Tibial artery (tissue), 4 donors: ENCODE measurements at regions not wholly inside any gene's neighbourhood (a gene's known extent, or its start where the extent isn't known, plus 50 kb on each side); places are given as distances from the start of the nearest gene placed in this dataset.

Experiments
- DNase-seq, 2 donors: peaks; one replicate each; pipeline ENCODE4 v3.0.0-alpha.2; 2019
- H3K27ac ChIP-seq, 2 donors: fragments of 200-600 bp; sonication (generic) in 1 of 2; 1 replicate in 1 of 2; 2 replicates in 1 of 2; pipeline ENCODE4 v1.5.1; 2018 to 2019; ENCODE audit warnings: mild to moderate bottlenecking in 1 of 2
- H3K27me3 ChIP-seq, 2 donors: fragments of 200-600 bp; sonication (generic) in 1 of 2; one replicate each; pipeline versions ENCODE4 v1.5.1 to v1.6.0; 2016 to 2019
- H3K36me3 ChIP-seq, 3 donors: fragments of 200-600 bp; sonication (generic) in 2 of 3; one replicate each; pipeline ENCODE4 v1.5.1; 2016 to 2019; ENCODE audit warnings: mild to moderate bottlenecking in 2 of 3
- H3K4me1 ChIP-seq, 4 donors: fragments of 200-600 bp; sonication (generic) in 2 of 4; 1 replicate in 3 of 4; 2 replicates in 1 of 4; pipeline ENCODE4 v1.5.1; 2016 to 2019
- H3K4me3 ChIP-seq, 2 donors: fragments of 200-600 bp; sonication (generic) in 1 of 2; 1 replicate in 1 of 2; 2 replicates in 1 of 2; pipeline ENCODE4 v1.5.1; 2018 to 2019; ENCODE audit warnings: mild to moderate bottlenecking in 2 of 2
- H3K9me3 ChIP-seq, 3 donors: fragments of 200-600 bp; sonication (generic) in 1 of 3; one replicate each; pipeline ENCODE4 v1.5.1; 2016 to 2019
- CTCF ChIP-seq, 2 experiments: fragments of 200-600 bp in 1 of 2; fragments of 450-650 bp in 1 of 2; IDR thresholded peaks; one replicate each; pipeline ENCODE4 v1.5.1; 2017 to 2019; ENCODE audit warnings: antibody characterized with exemption in 2 of 2, mild to moderate bottlenecking in 1 of 2, moderate library complexity in 1 of 2
- intact Hi-C: fragments of 100-400 bp; cut with DNase I; formaldehyde crosslinking; loops from one replicate; pipeline ENCODE4 v1.15.0; 2023; ENCODE audit warnings: low total_unique reads

GRCh38 chr10:128608791-128609190 lies 482.6 kb upstream of the MKI67 start:
- DNase-seq = no peak
- Histone ChIP-seq H3K4me1 (no peaks in the 10 kb centered on the region), H3K9me3 (no peaks in the 10 kb centered on the region), H3K36me3 (no peaks in the 10 kb centered on the region), H3K4me3 (no peak overlapping the region), H3K27ac (no peak overlapping the region), H3K27me3 (no peaks in the 10 kb centered on the region)
- no peak for TF ChIP-seq CTCF (IDR thresholded peaks at IDR 0.05)
- intact Hi-C loops = no loop called here

GRCh38 chr10:128609460-128609859 lies 483.2 kb upstream of the MKI67 start:
- no peaks in the 10 kb centered on the region for H3K9me3 ChIP-seq
- intact Hi-C loops = no loop called here
- no peak overlapping the region for H3K27ac ChIP-seq
- no peak overlapping the region for H3K4me3 ChIP-seq
- no peaks in the 10 kb centered on the region for H3K36me3 ChIP-seq
- DNase-seq = no peak
- TF ChIP-seq CTCF (IDR thresholded peaks at IDR 0.05) = no peak
- no peaks in the 10 kb centered on the region for H3K27me3 ChIP-seq
- H3K4me1 ChIP-seq = no peaks in the 10 kb centered on the region

- Histone ChIP-seq H3K4me3 (no peak overlapping the region), H3K9me3 (no peaks in the 10 kb centered on the region), H3K4me1 (no peaks in the 10 kb centered on the region), H3K36me3 (no peaks in the 10 kb centered on the region), H3K27ac (no peak overlapping the region), H3K27me3 (no peaks in the 10 kb centered on the region)
- DNase-seq = no peak
- TF ChIP-seq CTCF (IDR thresholded peaks at IDR 0.05) = no peak
- intact Hi-C loops = no loop called here
These were observed 483.9 kb upstream of the MKI67 start for GRCh38 chr10:128610113-128610512.

GRCh38 chr10:128612195-128612594 lies 486.0 kb upstream of the MKI67 start:
- H3K27ac ChIP-seq = no peak overlapping the region
- no peak overlapping the region for H3K4me3 ChIP-seq
- H3K4me1 ChIP-seq = no peaks in the 10 kb centered on the region
- no peaks in the 10 kb centered on the region for H3K27me3 ChIP-seq
- DNase-seq = no peak
- no peak for TF ChIP-seq CTCF (IDR thresholded peaks at IDR 0.05)
- H3K9me3 ChIP-seq = no peaks in the 10 kb centered on the region
- no peaks in the 10 kb centered on the region for H3K36me3 ChIP-seq
- intact Hi-C loops = no loop called here

- no peaks in the 10 kb centered on the region for H3K4me1 ChIP-seq
- H3K9me3 ChIP-seq = no peaks in the 10 kb centered on the region
- no peak for DNase-seq
- intact Hi-C loops = no loop called here
- no peaks in the 10 kb centered on the region for H3K36me3 ChIP-seq
- H3K27ac ChIP-seq = no peak overlapping the region
- no peaks in the 10 kb centered on the region for H3K27me3 ChIP-seq
- no peak for TF ChIP-seq CTCF (IDR thresholded peaks at IDR 0.05)
- no peak overlapping the region for H3K4me3 ChIP-seq
These were observed 486.4 kb upstream of the MKI67 start for GRCh38 chr10:128612631-128613030.

- H3K4me1 ChIP-seq = no peaks in the 10 kb centered on the region
- no peak overlapping the region for H3K27ac ChIP-seq
- H3K27me3 ChIP-seq = no peaks in the 10 kb centered on the region
- no peaks in the 10 kb centered on the region for H3K36me3 ChIP-seq
- H3K4me3 ChIP-seq = no peak overlapping the region
- no peak for DNase-seq
- no peaks in the 10 kb centered on the region for H3K9me3 ChIP-seq
- intact Hi-C loops = no loop called here
- no peak for TF ChIP-seq CTCF (IDR thresholded peaks at IDR 0.05)
These were observed 487.9 kb upstream of the MKI67 start for GRCh38 chr10:128614016-128614605.
